GM23338 (cell line): ENCODE measurements at regions not wholly inside any gene's neighbourhood (a gene's known extent, or its start where the extent isn't known, plus 50 kb on each side); places are given as distances from the start of the nearest gene placed in this dataset.
A peak's percentile ranks its signal among the peaks of the same experiment; 100 is the strongest.

Experiments used
- ATAC-seq: fragments of 200-7000 bp; cut with Tn5 transposase; 3 replicates; pipeline ENCODE4 v1.9.1; 2020
- DNase-seq: peaks from one replicate; pipeline ENCODE4 v3.0.0-alpha.2; 2015; ENCODE audit warnings: low spot score
- H2AFZ ChIP-seq: fragments of 200-600 bp; sonication (generic); 2 replicates; pipeline ENCODE4 v1.8.0; 2016; ENCODE audit warnings: antibody characterized with exemption, mild to moderate bottlenecking, moderate library complexity
- H3F3A ChIP-seq: fragments of 200-600 bp; sonication (generic); replicated peaks from 2 replicates; pipeline ENCODE4 v1.8.0; 2017; ENCODE audit warnings: antibody characterized with exemption, mixed run types, low read depth
- H3K27ac ChIP-seq: fragments of 200-600 bp; sonication (generic); 2 replicates; pipeline ENCODE4 v1.6.1; 2016; ENCODE audit warnings: low read depth
- H3K27me3 ChIP-seq: fragments of 200-600 bp; sonication (generic); 2 replicates; pipeline ENCODE4 v1.8.0; 2016; ENCODE audit warnings: mild to moderate bottlenecking, mixed run types, moderate library complexity; ENCODE audit not compliant: insufficient read depth
- H3K36me3 ChIP-seq: fragments of 200-600 bp; sonication (generic); 2 replicates; pipeline ENCODE4 v1.8.0; 2016; ENCODE audit warnings: mild to moderate bottlenecking; ENCODE audit not compliant: insufficient read depth
- H3K4me1 ChIP-seq: fragments of 200-600 bp; sonication (generic); 2 replicates; pipeline ENCODE4 v1.8.0; 2016; ENCODE audit warnings: mild to moderate bottlenecking, moderate library complexity; ENCODE audit not compliant: insufficient read depth
- H3K4me2 ChIP-seq: fragments of 200-600 bp; sonication (generic); 2 replicates; pipeline ENCODE4 v1.7.1; 2017; ENCODE audit warnings: mixed run types
- H3K4me3 ChIP-seq: fragments of 200-600 bp; sonication (generic); 2 replicates; pipeline ENCODE4 v1.6.1; 2016; ENCODE audit warnings: mixed run types
- H3K79me2 ChIP-seq: fragments of 200-600 bp; sonication (generic); replicated peaks from 2 replicates; pipeline ENCODE4 v1.8.0; 2017; ENCODE audit warnings: mild to moderate bottlenecking; ENCODE audit not compliant: insufficient read depth
- H3K9me2 ChIP-seq: fragments of 200-600 bp; sonication (generic); 2 replicates; pipeline ENCODE4 v1.8.0; 2017; ENCODE audit not compliant: insufficient read depth
- H4K20me1 ChIP-seq: fragments of 200-600 bp; sonication (generic); replicated peaks from 2 replicates; pipeline ENCODE4 v1.8.0; 2017; ENCODE audit warnings: mild to moderate bottlenecking; ENCODE audit not compliant: insufficient read depth
- H3K27ac Mint-ChIP-seq: 2 replicates; pipeline ENCODE4 v1.8.0; 2020; ENCODE audit warnings: inconsistent platforms, mild to moderate bottlenecking, moderate library complexity, mixed read lengths
- H3K27me3 Mint-ChIP-seq: 3 replicates; pipeline ENCODE4 v1.8.0; 2022; ENCODE audit warnings: low read depth, mild to moderate bottlenecking, moderate library complexity, mixed read lengths, inconsistent platforms; ENCODE audit not compliant: insufficient read depth, poor library complexity
- H3K36me3 Mint-ChIP-seq: 3 replicates; pipeline ENCODE4 v1.8.0; 2021; ENCODE audit warnings: low read depth, mild to moderate bottlenecking, inconsistent platforms, moderate library complexity, mixed read lengths
- H3K4me1 Mint-ChIP-seq: 3 replicates; pipeline ENCODE4 v1.8.0; 2020; ENCODE audit warnings: mild to moderate bottlenecking, inconsistent platforms, mixed read lengths
- H3K4me3 Mint-ChIP-seq: 3 replicates; pipeline ENCODE4 v1.8.0; 2021; ENCODE audit warnings: moderate library complexity, mild to moderate bottlenecking, inconsistent platforms, mixed read lengths
- H3K9me3 Mint-ChIP-seq: 3 replicates; pipeline ENCODE4 v1.8.0; 2020; ENCODE audit warnings: moderate library complexity, mild to moderate bottlenecking, inconsistent platforms, mixed read lengths
- CREB1 ChIP-seq: fragments of 250-450 bp; sonication (Bioruptor Pico); IDR thresholded peaks from 2 replicates; pipeline ENCODE4 v1.5.0; 2020; ENCODE audit warnings: low read depth, mild to moderate bottlenecking, moderate library complexity
- CTCF ChIP-seq, 2 experiments: fragments of 200-600 bp in 1 of 2; sonication (generic) in 1 of 2; conservative IDR thresholded peaks; 2 replicates each; pipeline versions ENCODE4 v1.5.1 to v1.6.1; 2016 to 2017; ENCODE audit warnings: antibody characterized with exemption in 2 of 2, low read depth in 2 of 2, mild to moderate bottlenecking in 2 of 2, moderate library complexity in 1 of 2
- JUNB ChIP-seq: IDR thresholded peaks from one replicate; pipeline ENCODE4 v1.6.1; 2016; ENCODE audit warnings: antibody characterized with exemption; ENCODE audit not compliant: unreplicated experiment
- NANOG ChIP-seq: IDR thresholded peaks from 2 replicates; pipeline ENCODE4 v1.6.1; 2016; ENCODE audit warnings: antibody characterized with exemption, borderline replicate concordance
- REST ChIP-seq: IDR thresholded peaks from one replicate; pipeline ENCODE4 v1.6.1; 2018; ENCODE audit warnings: antibody characterized with exemption; ENCODE audit not compliant: unreplicated experiment
- STAT1 ChIP-seq: IDR thresholded peaks from one replicate; pipeline ENCODE4 v1.6.1; 2016; ENCODE audit warnings: antibody characterized with exemption; ENCODE audit not compliant: unreplicated experiment
- ZNF114 ChIP-seq: fragments of 250-450 bp; sonication (Bioruptor Pico); IDR thresholded peaks from 2 replicates; pipeline ENCODE4 v1.5.0; 2020; ENCODE audit warnings: mild to moderate bottlenecking, moderate library complexity

GRCh38 chr22:27456696-27457503 lies 344.7 kb downstream of the MN1 start (continued):
- no peak for TF ChIP-seq CREB1 (CRISPR knock-in tag)

- H3K27ac Mint-ChIP-seq, result no peak overlapping the region
Observed at GRCh38 chr22:27459999-27460398, 341.6 kb downstream of the MN1 start.

GRCh38 chr22:27460591-27461347 lies 340.8 kb downstream of the MN1 start:
- H3K4me3 ChIP-seq, result no peak overlapping the region
- H3K27ac ChIP-seq, result no peak overlapping the region
- peak; percentile 19 for DNase-seq
- H3K4me1 ChIP-seq, result peaks cover 10% of the 10 kb centered on the region
- no peak overlapping the region; the same call in 1 of the 2 replicates for H3K27ac Mint-ChIP-seq
- no peaks in the 10 kb centered on the region; the same call in 2 of the 3 replicates for H3K9me3 Mint-ChIP-seq
- no peaks in the 10 kb centered on the region for H3K79me2 ChIP-seq
- H3K4me2 ChIP-seq, result no peak overlapping the region
- no peak overlapping the region for H2AFZ ChIP-seq
- H3K4me3 Mint-ChIP-seq, result no peak overlapping the region; the same call in 2 of the 3 replicates
- no peaks in the 10 kb centered on the region for H4K20me1 ChIP-seq
- H3K4me1 Mint-ChIP-seq, result peaks cover 26% of the 10 kb centered on the region
- peak; percentile 22 for ATAC-seq
- H3F3A ChIP-seq, result 0 out of 2 replicates have a peak, but pooled peaks cover 3% of the 10 kb centered on the region
- no peak for TF ChIP-seq ZNF114
- no peak for TF ChIP-seq REST
- TF ChIP-seq CTCF (conservative IDR thresholded peaks at IDR 0.05; ENCODE audit: low read depth in 2 of 2), result no peak
- H3K36me3 Mint-ChIP-seq, result no peaks in the 10 kb centered on the region
- no peaks in the 10 kb centered on the region for H3K36me3 ChIP-seq
- H3K9me2 ChIP-seq, result no peaks in the 10 kb centered on the region
- H3K27me3 Mint-ChIP-seq, result peaks cover 9% of the 10 kb centered on the region
- no peaks in the 10 kb centered on the region for H3K27me3 ChIP-seq

More at GRCh38 chr22:27459999-27460398, 341.6 kb downstream of the MN1 start:
- peaks cover 34% of the 10 kb centered on the region for H3K4me1 Mint-ChIP-seq
- DNase-seq (no peak), ATAC-seq (no peak)
- no peak for TF ChIP-seq STAT1
- no peak for TF ChIP-seq JUNB
- no peak for TF ChIP-seq NANOG
- no peaks in the 10 kb centered on the region; the same call in 2 of the 3 replicates for H3K9me3 Mint-ChIP-seq
- no peaks in the 10 kb centered on the region for H3K36me3 Mint-ChIP-seq
- peaks cover 10% of the 10 kb centered on the region for H3K27me3 Mint-ChIP-seq
- H3K9me2 ChIP-seq, result no peaks in the 10 kb centered on the region
- H3K79me2 ChIP-seq, result no peaks in the 10 kb centered on the region
- no peak overlapping the region for H3K4me3 ChIP-seq
- no peaks in the 10 kb centered on the region for H3K36me3 ChIP-seq
- H3K4me1 ChIP-seq, result peaks cover 13% of the 10 kb centered on the region
- no peak overlapping the region for H3K27ac ChIP-seq
- H3F3A ChIP-seq, result 0 out of 2 replicates have a peak, but pooled peaks cover 3% of the 10 kb centered on the region
- no peak overlapping the region for H3K4me3 Mint-ChIP-seq
- H2AFZ ChIP-seq, result no peak overlapping the region
- no peak overlapping the region for H3K4me2 ChIP-seq
- no peaks in the 10 kb centered on the region for H3K27me3 ChIP-seq
- no peaks in the 10 kb centered on the region for H4K20me1 ChIP-seq
